Lower leg skin (tissue), 3 donors: ENCODE measurements at regions not wholly inside any gene's neighbourhood (a gene's known extent, or its start where the extent isn't known, plus 50 kb on each side); places are given as distances from the start of the nearest gene placed in this dataset.

Source experiments
- CTCF ChIP-seq, 3 donors: fragments of 450-650 bp; IDR thresholded peaks; one replicate each; pipeline ENCODE4 v1.5.1; 2016; ENCODE audit warnings: antibody characterized with exemption in 3 of 3, mild to moderate bottlenecking in 3 of 3, moderate library complexity in 2 of 3
- POLR2A ChIP-seq, 2 donors: fragments of 450-650 bp; IDR thresholded peaks; one replicate each; pipeline ENCODE4 v1.6.1; 2016 to 2017; ENCODE audit warnings: antibody characterized with exemption in 2 of 2, mild to moderate bottlenecking in 1 of 2, moderate library complexity in 1 of 2

- TF ChIP-seq POLR2A (IDR thresholded peaks at IDR 0.05): no peak
- TF ChIP-seq CTCF (IDR thresholded peaks at IDR 0.05): no peak
Observed at GRCh38 chr10:77700086-77700485, 62.5 kb upstream of the KCNMA1 start.
